ENCODE measurements at regions not wholly inside any gene's neighbourhood (a gene's known extent, or its start where the extent isn't known, plus 50 kb on each side); places are given as distances from the start of the nearest gene placed in this dataset.
"Not testable (repeated sequence)": the region's sequence is repeated elsewhere in the genome, so short reads cannot be mapped to it uniquely, and the experiment has no call there.

DNA sequence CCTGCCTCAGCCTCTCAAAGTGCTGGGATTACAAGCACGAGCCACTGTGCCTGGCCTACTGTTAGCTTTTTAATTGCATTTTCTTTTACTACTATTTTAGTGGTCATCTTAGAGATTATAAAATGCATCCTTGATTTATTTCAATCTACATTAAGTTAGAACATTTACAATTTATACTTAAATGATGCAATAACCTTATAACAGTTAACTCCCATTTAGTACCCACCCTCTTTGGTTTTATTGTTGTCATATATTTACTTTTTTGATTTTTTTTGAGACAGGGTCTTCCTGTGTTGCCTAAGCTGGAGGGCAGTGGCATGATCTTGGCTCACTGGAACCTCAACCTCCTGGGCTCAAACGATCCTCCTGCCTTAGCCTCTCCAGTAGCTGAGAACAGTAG, 77.3 kb downstream of the PPCDC start:
- no peak for DNase-seq

DNA sequence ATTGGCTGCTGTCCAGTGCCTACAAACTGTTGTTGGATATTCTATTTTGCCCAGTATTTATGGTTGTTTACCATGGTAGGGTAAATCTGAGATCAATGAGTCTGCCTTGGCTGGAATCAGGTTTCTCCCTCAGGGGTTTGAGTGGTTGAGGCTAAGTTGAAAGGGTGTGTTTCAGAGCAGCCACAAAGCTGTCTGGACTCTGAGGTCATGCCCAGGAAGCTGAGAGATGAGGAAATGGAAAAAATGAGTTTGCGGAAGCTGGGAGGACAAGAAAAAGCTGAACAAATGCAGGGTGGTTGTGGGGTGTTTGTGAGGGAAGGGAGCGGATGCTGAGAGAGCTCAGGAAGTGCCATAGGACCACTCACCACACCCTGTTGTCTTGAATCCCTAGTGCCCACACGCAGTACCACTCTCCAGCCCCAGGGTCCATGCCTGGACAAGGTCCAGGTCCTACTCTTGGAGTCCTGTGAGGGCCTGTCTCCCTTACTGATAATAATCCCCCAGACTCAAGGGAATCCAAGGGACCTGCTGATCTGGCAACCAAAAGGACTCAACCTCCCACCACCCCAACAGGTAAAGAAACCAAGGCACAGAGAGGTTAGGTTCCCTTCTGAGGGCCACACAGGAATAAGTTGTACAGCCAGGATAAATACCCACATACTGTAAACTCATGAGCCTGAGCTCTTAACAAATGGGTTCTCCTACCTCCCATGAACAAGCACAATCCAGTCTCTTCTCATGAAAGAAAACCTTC, 81.6 kb downstream of the PPCDC start:
- peak; percentile 93 for DNase-seq

DNA sequence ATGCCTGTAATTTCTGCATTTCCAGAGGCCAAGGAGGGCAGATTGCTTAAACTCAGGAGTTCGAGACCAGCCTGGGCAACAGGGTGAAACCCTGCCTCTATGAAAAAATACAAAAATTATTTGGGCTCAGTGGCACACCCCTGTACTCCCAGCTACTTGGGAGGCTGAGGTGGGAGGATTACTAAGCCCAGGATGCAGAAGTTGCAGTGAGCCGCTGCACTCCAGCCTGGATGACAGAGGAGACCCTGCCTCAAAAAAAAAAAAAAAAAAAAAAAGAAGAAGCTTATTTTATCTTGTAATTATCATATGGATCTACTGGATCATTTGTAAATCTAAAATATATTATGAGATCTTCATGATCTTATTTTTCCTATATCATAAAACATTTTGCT, 84.1 kb downstream of the PPCDC start:
- DNase-seq = no peak

DNA sequence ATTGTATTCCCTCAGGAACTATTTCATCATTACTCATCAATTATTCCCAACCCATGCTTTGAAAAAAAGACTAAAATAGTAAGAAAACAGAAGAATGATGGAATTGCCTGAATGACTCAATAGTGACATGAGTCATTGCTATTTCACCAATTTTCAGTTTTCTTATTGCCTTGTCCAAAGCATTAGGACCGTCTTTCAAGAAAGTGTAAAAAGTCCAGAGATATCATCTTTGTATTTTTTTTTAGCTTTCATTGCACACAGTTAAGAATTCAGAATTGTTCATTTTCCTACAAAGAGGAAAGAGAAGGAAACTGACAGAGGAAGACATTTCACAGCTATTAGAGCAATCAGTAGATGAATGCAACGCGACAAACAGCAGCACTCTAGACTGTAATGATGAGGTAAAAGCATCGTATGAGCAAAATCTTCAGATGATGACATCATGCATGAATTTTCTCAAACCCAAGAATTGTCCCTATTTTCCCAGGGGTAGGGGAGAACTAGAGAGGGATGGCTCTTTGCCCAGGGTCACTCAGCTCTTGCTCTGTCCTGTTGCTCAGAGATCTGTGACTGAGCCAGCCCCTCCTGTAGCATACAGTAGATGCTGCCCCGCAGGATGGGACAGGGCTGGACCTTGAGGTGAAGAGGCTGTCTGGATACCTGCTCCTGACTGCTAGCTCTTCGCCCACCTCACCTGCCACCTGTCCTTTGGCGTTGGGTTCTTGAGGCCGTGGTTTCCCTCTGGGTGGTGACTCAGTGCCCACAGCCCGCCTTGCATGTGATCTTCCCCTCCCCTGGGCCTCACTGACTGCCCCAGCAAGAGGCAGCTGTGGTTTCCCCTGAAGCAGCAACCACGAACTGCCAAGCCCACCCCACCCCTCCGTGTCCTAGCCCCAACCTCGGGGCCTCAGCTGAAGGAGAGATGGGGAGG, 84.8 kb downstream of the PPCDC start:
- peak; percentile 97 for DNase-seq

- DNase-seq = no peak
Measured at GRCh38 chr15:75109021-75109735, 85.8 kb downstream of the PPCDC start.

DNA sequence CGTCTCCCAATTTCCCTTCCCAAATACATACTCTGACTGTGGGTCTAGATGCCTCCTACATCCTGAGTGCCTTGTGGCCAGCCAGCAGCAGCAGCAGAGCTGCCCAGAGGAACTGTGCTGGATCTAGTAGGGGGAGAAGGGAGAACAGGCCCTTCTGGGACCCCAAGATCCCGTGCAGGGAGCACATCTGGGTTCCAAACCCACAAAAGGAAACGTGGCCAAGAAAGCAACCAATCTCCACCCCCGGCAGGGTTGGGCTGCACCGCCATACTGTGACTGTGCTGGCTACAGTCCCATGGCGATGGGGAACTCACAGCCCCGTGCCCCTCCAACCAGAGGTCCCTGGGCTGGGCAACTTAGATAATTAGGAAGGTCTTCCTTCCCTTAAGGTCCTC, 86.3 kb downstream of the PPCDC start:
- DNase-seq = no peak

- no peak for DNase-seq
Measured at GRCh38 chr15:75112278-75112847, 89.0 kb downstream of the PPCDC start.

DNA sequence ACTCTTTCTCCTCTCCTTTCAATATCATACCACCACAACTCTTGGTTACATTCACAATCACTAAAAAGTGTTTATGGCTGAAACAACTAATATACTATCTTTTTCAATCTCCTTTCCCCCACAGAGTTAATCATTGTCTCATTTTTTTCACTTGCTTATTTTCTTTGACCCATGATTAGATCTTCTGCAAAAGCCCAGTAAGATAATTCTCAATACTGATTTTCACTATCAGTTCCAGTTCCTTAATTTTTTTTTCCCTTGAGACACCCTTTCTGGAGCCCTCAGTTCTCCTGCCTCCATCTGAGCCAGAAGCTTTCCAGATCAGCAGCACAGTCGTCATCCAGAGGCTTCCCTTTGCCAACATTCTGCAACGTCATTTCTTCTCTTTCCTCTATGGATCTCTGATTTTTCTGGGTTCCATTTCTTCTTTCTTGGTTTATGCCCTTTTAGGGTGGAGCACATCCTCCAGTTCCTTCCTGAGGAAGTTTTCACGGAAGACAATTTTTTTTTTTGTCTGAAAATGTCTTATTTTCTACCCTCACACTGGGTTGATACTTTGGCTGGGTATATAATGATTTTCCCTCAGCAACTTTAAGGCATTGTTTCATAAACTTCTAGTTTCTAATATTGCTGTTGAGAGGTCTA, 88.7 kb upstream of the C15orf39 start:
- no peak for DNase-seq

- DNase-seq = no peak
Measured at GRCh38 chr15:75114327-75114726, 87.4 kb upstream of the C15orf39 start.

DNA sequence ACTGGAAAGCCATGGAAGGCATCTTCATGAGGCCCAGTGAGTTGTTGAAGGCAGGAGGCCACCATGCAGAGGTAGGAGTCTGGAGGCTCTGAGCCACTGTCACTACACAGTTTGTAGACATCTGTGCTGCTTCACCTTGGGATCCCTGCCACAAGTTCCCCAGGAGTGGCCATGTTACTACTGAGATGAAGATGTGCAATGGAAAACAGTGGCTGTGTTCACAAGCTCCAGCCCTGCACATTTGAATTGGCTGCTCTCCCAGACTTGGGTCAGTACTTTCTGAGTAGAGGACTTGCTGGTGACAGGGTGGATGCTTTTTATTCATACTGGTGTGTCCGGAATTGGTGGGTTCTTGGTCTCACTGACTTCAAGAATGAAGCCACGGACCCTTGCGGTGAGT, 86.9 kb upstream of the C15orf39 start:
- no peak for DNase-seq

DNA sequence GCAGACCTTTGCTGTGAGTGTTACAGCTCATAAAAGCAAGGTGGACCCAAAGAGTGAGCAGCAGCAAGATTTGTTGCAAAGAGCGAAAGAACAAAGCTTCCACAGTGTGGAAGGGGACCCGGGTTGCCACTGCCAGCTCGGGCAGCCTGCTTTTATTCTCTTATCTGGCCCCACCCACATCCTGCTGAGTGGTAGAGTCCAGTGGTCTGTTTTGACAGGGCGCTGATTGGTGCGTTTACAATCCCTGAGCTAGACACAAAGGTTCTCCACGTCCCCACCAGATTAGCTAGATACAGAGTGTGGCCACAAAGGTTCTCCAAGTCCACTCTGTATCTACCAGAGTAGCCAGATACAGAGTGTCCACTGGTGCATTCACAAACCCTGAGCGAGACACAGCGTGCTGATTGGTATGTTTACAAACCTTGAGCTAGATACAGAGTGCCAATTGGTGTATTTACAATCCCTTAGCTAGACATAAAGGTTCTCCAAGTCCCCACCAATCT, 86.2 kb upstream of the C15orf39 start:
- not testable (repeated sequence) for DNase-seq

- DNase-seq = not testable (repeated sequence)
Measured at GRCh38 chr15:75116143-75116542, 85.5 kb upstream of the C15orf39 start.

GRCh38 chr15:75117993-75118392, 83.7 kb upstream of the C15orf39 start:
- no peak for DNase-seq

DNA sequence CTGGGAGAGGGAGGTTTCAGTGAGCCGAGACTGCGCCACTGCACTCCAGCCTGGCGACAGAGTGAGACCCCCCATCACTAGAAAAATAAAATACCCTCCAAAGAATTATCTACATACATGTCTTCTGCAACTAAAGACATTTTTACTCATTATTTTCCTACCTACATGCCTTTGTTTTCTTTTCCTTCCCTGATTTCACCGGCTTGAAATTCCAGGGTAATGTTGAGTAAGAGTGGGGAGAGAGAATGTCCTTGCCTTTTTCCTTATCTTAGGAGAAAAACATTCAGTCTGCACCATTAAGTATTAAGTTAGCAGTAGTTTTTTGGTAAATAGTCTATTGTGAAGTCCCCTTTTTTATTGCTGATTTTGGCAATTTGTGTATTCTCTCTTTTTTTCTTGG, 82.4 kb upstream of the C15orf39 start:
- peak; percentile 19 for DNase-seq

DNA sequence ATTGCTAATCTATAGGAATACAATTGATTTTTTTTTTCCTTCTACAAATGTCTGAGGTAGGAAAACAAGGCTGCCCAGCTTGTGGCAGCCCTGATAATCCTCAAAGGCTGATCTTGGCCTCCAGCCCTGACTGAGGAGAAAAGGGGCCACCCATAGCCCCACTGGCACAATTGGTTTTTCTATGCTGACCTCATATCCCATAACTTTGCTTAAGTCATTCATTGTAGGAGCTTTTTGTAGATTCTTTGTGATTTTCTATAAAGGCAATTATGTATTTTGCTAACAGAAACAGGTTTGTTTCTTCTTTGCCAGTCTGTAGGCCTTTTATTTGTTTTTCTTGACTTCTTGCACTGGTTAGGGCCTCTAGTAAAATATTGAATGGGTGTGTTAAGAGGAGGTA, 80.2 kb upstream of the C15orf39 start:
- no peak for DNase-seq

GRCh38 chr15:75123395-75123794, 78.3 kb upstream of the C15orf39 start:
- DNase-seq = peak; percentile 90

DNA sequence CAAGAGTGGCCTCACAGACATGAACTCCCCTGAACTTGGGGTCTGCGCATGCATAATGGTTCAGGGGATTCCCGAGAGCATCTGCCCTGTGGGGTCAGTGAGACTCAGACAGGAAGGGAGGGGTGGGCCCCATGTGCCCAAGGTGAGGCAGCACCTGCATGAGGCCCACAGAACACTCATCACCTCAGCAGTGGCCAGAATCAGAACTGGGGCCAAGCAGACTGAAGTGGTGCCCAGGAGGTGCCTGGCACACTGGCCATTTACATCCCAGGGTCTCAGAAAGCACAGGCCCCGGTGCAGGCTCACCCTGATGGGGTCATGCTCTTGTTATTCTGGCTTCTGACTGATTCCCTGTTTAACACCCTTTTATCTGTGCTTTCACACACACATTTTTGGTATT, 77.4 kb upstream of the C15orf39 start:
- DNase-seq = not testable (repeated sequence)

DNA sequence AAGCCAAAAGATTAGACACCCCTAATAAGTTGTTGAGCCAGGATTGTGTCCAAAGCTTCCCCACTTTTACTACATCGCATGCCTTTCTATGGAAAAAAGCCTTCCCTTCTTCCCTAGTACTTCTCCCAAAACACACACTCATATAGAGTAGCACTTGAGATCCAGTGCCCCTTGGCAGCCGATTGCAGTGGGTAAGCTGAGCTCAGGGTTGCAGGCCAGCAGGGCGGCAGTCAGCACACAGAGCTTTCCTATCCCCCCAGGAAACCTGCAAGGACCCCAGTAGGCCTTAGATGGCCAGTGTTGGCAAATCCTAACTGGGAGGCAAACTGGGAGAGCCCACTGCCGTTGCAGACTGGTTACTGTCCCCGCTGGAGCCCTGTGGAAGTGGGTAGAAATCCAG, 75.7 kb upstream of the C15orf39 start:
- DNase-seq = no peak

- no peak for DNase-seq
Measured at GRCh38 chr15:75126864-75127580, 74.7 kb upstream of the C15orf39 start.

- no peak for DNase-seq
Measured at GRCh38 chr15:75129788-75130187, 71.9 kb upstream of the C15orf39 start.

DNA sequence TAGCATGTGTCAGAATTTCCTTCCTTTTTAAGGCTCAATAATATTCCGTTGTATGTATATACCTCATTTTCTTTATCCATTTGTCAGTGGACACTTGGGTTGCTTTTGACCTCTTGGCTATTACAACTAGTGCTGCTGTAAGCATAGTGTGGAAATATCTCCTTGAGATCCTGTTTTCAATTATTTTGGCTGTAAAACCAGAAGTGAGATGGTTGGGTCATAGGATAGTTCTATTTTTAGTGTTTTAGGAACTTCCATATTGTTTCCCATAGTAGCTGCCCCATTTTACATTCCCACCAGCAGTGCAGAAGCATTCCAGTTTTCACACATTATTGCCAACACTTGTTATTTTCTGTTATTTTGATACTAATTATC, 70.4 kb upstream of the C15orf39 start:
- DNase-seq = no peak

Data from fibroblast of skin of back (primary cell).